Liver (tissue), 8 donors: ENCODE measurements at regions not wholly inside any gene's neighbourhood (a gene's known extent, or its start where the extent isn't known, plus 50 kb on each side); places are given as distances from the start of the nearest gene placed in this dataset.

ENCODE experiments used
- DNase-seq: peaks from one replicate; pipeline ENCODE4 v3.0.0-alpha.2; 2017; ENCODE audit warnings: low spot score
- H3K27ac ChIP-seq, 2 donors: one replicate each; pipeline ENCODE4 v1.7.0; 2013; ENCODE audit warnings: inconsistent platforms in 2 of 2, low read length in 2 of 2, control low read depth in 1 of 2, low read depth in 1 of 2, mild to moderate bottlenecking in 1 of 2
- H3K27me3 ChIP-seq, 4 donors: one replicate each; pipeline versions ENCODE4 v1.6.1 to v1.7.0; 2013; ENCODE audit warnings: low read length in 3 of 4, inconsistent platforms in 1 of 4, mild to moderate bottlenecking in 1 of 4, moderate library complexity in 1 of 4; ENCODE audit not compliant: control insufficient read depth in 4 of 4, insufficient read depth in 4 of 4
- H3K36me3 ChIP-seq, 4 donors: one replicate each; pipeline versions ENCODE4 v1.6.1 to v1.7.0; 2013; ENCODE audit warnings: low read length in 3 of 4, mild to moderate bottlenecking in 3 of 4, low read depth in 1 of 4, moderate library complexity in 1 of 4; ENCODE audit not compliant: control insufficient read depth in 4 of 4, insufficient read depth in 3 of 4
- H3K4me1 ChIP-seq, 4 donors: one replicate each; pipeline versions ENCODE4 v1.6.1 to v1.7.0; 2013; ENCODE audit warnings: low read length in 3 of 4, mild to moderate bottlenecking in 3 of 4, moderate library complexity in 1 of 4; ENCODE audit not compliant: control insufficient read depth in 4 of 4, insufficient read depth in 4 of 4
- H3K4me3 ChIP-seq, 3 donors: one replicate each; pipeline versions ENCODE4 v1.6.1 to v1.7.0; 2013; ENCODE audit warnings: low read length in 3 of 3, control low read depth in 1 of 3, low read depth in 1 of 3, mild to moderate bottlenecking in 1 of 3
- H3K9ac ChIP-seq, 2 donors: one replicate each; pipeline ENCODE4 v1.7.0; 2013; ENCODE audit warnings: low read length in 2 of 2, mild to moderate bottlenecking in 2 of 2, moderate library complexity in 2 of 2, control low read depth in 1 of 2, low read depth in 1 of 2
- H3K9me3 ChIP-seq, 4 donors: one replicate each; pipeline versions ENCODE4 v1.6.1 to v1.7.0; 2013; ENCODE audit warnings: low read length in 3 of 4; ENCODE audit not compliant: control insufficient read depth in 4 of 4
- EGR1 ChIP-seq, 2 donors: IDR thresholded peaks; 2 replicates each; pipeline ENCODE4 v1.6.1; 2016 to 2018; ENCODE audit warnings: antibody characterized with exemption in 2 of 2, low read depth in 2 of 2
- FOXA1 ChIP-seq: IDR thresholded peaks from 2 replicates; pipeline ENCODE4 v1.6.1; 2016; ENCODE audit warnings: antibody characterized with exemption
- FOXA2 ChIP-seq: IDR thresholded peaks from 2 replicates; pipeline ENCODE4 v1.6.1; 2016; ENCODE audit warnings: antibody characterized with exemption
- GABPA ChIP-seq, 2 donors: IDR thresholded peaks in 1 of 2; conservative IDR thresholded peaks in 1 of 2; 2 replicates each; pipeline ENCODE4 v1.6.1; 2016; ENCODE audit warnings: antibody characterized with exemption in 2 of 2, mild to moderate bottlenecking in 1 of 2, moderate library complexity in 1 of 2
- HNF4A ChIP-seq, 2 donors: conservative IDR thresholded peaks; 2 replicates each; pipeline ENCODE4 v1.6.1; 2016; ENCODE audit warnings: antibody characterized with exemption in 2 of 2, mild to moderate bottlenecking in 2 of 2
- HNF4G ChIP-seq: IDR thresholded peaks from 2 replicates; pipeline ENCODE4 v1.6.1; 2016; ENCODE audit warnings: antibody characterized with exemption
- JUND ChIP-seq, 2 donors: IDR thresholded peaks; 2 replicates each; pipeline ENCODE4 v1.6.1; 2016; ENCODE audit warnings: antibody characterized with exemption in 2 of 2
- NR2F2 ChIP-seq: IDR thresholded peaks from 2 replicates; pipeline ENCODE4 v1.6.1; 2016; ENCODE audit warnings: antibody characterized with exemption
- RAD21 ChIP-seq, 2 donors: IDR thresholded peaks; 2 replicates each; pipeline ENCODE4 v1.6.1; 2016; ENCODE audit warnings: antibody characterized with exemption in 2 of 2, mild to moderate bottlenecking in 2 of 2
- RXRA ChIP-seq, 2 donors: IDR thresholded peaks; 2 replicates each; pipeline ENCODE4 v1.6.1; 2017 to 2018; ENCODE audit warnings: antibody characterized with exemption in 2 of 2, mild to moderate bottlenecking in 1 of 2
- SP1 ChIP-seq: IDR thresholded peaks from 2 replicates; pipeline ENCODE4 v1.6.1; 2018; ENCODE audit warnings: antibody characterized with exemption, mild to moderate bottlenecking
- TAF1 ChIP-seq: conservative IDR thresholded peaks from 2 replicates; pipeline ENCODE4 v1.6.1; 2016; ENCODE audit warnings: antibody characterized with exemption, mild to moderate bottlenecking
- YY1 ChIP-seq: IDR thresholded peaks from 2 replicates; pipeline ENCODE4 v1.6.1; 2016; ENCODE audit warnings: antibody characterized with exemption, mild to moderate bottlenecking
- WGBS: extraction: QIAGEN DNeasy Blood & Tissue Kit; methylation state at CpG from one replicate; pipeline ENCODE4 v1.1.7; 2013; 5-methylcytosine and 5-hydroxymethylcytosine counted together
- TF ChIP-seq, protein P1 (sequence below): fragments of 150-350 bp; IDR thresholded peaks from 2 replicates; pipeline ENCODE4 v1.5.1; 2017; ENCODE audit warnings: improper control_type of control experiment, low read depth, low read length; ENCODE audit not compliant: missing input control
- TF ChIP-seq, protein P2 (sequence below): IDR thresholded peaks from 2 replicates; pipeline ENCODE4 v1.6.1; 2016; ENCODE audit warnings: antibody characterized with exemption
- TF ChIP-seq, protein P3 (sequence below): IDR thresholded peaks from 2 replicates; pipeline ENCODE4 v1.6.1; 2016; ENCODE audit warnings: antibody characterized with exemption, mild to moderate bottlenecking
- TF ChIP-seq, protein P4 (sequence below): IDR thresholded peaks from 2 replicates; pipeline ENCODE4 v1.6.1; 2016; ENCODE audit warnings: antibody characterized with exemption
- TF ChIP-seq, protein P5 (sequence below): IDR thresholded peaks from 2 replicates; pipeline ENCODE4 v1.6.1; 2016; ENCODE audit warnings: antibody characterized with exemption
- donor health status: healthy.
- donor health status: healthy.
- donor health status: healthy.
- donor health status: healthy.
- donor health status: healthy.

DNA sequence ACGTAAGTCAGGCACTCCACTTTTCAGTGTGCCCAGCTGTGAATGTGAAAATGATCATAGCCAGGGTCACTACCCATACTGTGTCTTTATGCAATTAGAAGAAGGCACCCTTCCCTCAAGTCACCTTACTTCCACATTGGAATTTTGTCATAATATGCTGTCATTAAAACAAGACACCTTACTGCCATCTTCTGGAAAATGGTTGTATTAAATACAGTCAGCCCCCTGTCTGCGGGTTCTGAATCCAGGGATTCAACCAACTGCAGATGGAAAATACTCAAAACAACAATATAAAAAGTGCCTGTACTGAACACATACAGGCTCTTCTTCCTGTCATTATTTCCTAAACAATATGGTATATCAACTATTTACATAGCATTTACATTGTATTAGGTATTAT, 70.2 kb upstream of the TBX5 start:
- Histone ChIP-seq H3K9ac (no peak overlapping the region), H3K36me3 (no peaks in the 10 kb centered on the region), H3K4me1 (peaks cover 0 to 13% (median 12%) of the 10 kb centered on the region in 4 donors), H3K27me3 (peaks cover 0 to 14% (median 6%) of the 10 kb centered on the region in 4 donors), H3K9me3 (no peaks in the 10 kb centered on the region), H3K27ac (no peak overlapping the region), H3K4me3 (no peak overlapping the region)
- DNase-seq: no peak
- TF ChIP-seq, protein P1, sequence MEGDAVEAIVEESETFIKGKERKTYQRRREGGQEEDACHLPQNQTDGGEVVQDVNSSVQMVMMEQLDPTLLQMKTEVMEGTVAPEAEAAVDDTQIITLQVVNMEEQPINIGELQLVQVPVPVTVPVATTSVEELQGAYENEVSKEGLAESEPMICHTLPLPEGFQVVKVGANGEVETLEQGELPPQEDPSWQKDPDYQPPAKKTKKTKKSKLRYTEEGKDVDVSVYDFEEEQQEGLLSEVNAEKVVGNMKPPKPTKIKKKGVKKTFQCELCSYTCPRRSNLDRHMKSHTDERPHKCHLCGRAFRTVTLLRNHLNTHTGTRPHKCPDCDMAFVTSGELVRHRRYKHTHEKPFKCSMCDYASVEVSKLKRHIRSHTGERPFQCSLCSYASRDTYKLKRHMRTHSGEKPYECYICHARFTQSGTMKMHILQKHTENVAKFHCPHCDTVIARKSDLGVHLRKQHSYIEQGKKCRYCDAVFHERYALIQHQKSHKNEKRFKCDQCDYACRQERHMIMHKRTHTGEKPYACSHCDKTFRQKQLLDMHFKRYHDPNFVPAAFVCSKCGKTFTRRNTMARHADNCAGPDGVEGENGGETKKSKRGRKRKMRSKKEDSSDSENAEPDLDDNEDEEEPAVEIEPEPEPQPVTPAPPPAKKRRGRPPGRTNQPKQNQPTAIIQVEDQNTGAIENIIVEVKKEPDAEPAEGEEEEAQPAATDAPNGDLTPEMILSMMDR: peak; percentile 42
- peak; percentile 56 to 67 for TF ChIP-seq RAD21 (IDR thresholded peaks at IDR 0.05)
- no peak for TF ChIP-seq FOXA2
- 41% methylated on average over 2 of the region's 2 CpGs for WGBS

DNA sequence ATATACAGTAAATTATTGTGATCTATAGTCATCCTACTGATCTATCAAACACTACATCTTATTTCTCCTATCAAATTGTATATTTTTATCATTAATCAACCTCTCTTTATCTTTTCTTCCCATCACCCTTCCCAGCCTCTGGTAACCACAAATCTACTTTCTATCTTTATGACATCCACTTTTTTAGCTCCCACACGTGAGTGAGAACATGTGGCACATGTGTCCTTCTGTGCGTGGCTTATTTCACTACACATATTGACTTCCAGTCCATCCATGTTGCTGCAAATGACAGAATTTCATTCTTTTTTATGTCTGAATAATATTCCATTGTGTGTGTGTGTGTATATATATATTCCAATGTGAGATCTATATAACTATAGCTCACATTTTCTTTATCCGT, 67.8 kb upstream of the TBX5 start:
- H3K9ac ChIP-seq: no peak overlapping the region
- 77% methylated on average over 3 of the region's 3 CpGs for WGBS
- TF ChIP-seq FOXA2 (no peak), YY1 (no peak)
- H3K9me3 ChIP-seq: no peaks in the 10 kb centered on the region
- H3K4me1 ChIP-seq: no peaks in the 10 kb centered on the region
- no peaks in the 10 kb centered on the region for H3K36me3 ChIP-seq
- no peak overlapping the region for H3K27ac ChIP-seq
- no peak overlapping the region for H3K4me3 ChIP-seq
- DNase-seq: no peak
- H3K27me3 ChIP-seq: peaks cover 0 to 9% (median 2%) of the 10 kb centered on the region in 4 donors

DNA sequence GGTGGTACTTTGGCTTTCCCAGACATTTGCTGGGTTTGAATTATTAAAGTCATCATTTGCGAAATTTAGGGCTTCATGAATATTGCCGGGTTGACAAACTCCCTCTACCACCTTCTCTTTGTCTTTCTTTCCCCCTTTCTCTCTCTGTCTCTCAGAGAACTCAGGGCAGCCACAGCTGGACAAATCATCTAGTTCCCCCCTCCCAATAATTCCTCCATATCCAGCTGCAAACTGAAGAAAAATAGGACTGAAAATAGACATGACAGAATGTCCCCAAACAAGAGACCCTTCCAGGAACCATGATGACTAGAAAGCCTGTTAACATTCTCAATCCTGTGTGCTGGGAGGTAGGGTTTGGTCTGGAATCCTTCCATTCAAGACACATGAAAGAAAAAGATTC, 67.1 kb upstream of the TBX5 start:
- Histone ChIP-seq H3K4me1 (no peaks in the 10 kb centered on the region), H3K27me3 (peaks cover 0 to 3% (median 1%) of the 10 kb centered on the region in 4 donors), H3K36me3 (no peaks in the 10 kb centered on the region), H3K9ac (no peak overlapping the region), H3K4me3 (no peak overlapping the region), H3K9me3 (no peaks in the 10 kb centered on the region), H3K27ac (no peak overlapping the region)
- TF ChIP-seq, protein P2, sequence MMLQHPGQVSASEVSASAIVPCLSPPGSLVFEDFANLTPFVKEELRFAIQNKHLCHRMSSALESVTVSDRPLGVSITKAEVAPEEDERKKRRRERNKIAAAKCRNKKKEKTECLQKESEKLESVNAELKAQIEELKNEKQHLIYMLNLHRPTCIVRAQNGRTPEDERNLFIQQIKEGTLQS: no peak
- TF ChIP-seq HNF4A (conservative IDR thresholded peaks at IDR 0.05) (no peak), YY1 (no peak), HNF4G (no peak), EGR1 (IDR thresholded peaks at IDR 0.05; ENCODE audit: low read depth in 2 of 2) (no peak), RXRA (IDR thresholded peaks at IDR 0.05) (no peak), GABPA (IDR thresholded peaks at IDR 0.05 in 1 of 2, conservative IDR thresholded peaks at IDR 0.05 in 1 of 2) (no peak), FOXA1 (no peak), NR2F2 (no peak), SP1 (no peak), FOXA2 (no peak), TAF1 (no peak), JUND (IDR thresholded peaks at IDR 0.05) (no peak), RAD21 (IDR thresholded peaks at IDR 0.05) (no peak)
- TF ChIP-seq, protein P3, sequence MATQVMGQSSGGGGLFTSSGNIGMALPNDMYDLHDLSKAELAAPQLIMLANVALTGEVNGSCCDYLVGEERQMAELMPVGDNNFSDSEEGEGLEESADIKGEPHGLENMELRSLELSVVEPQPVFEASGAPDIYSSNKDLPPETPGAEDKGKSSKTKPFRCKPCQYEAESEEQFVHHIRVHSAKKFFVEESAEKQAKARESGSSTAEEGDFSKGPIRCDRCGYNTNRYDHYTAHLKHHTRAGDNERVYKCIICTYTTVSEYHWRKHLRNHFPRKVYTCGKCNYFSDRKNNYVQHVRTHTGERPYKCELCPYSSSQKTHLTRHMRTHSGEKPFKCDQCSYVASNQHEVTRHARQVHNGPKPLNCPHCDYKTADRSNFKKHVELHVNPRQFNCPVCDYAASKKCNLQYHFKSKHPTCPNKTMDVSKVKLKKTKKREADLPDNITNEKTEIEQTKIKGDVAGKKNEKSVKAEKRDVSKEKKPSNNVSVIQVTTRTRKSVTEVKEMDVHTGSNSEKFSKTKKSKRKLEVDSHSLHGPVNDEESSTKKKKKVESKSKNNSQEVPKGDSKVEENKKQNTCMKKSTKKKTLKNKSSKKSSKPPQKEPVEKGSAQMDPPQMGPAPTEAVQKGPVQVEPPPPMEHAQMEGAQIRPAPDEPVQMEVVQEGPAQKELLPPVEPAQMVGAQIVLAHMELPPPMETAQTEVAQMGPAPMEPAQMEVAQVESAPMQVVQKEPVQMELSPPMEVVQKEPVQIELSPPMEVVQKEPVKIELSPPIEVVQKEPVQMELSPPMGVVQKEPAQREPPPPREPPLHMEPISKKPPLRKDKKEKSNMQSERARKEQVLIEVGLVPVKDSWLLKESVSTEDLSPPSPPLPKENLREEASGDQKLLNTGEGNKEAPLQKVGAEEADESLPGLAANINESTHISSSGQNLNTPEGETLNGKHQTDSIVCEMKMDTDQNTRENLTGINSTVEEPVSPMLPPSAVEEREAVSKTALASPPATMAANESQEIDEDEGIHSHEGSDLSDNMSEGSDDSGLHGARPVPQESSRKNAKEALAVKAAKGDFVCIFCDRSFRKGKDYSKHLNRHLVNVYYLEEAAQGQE: no peak
- TF ChIP-seq, protein P1: no peak
- TF ChIP-seq, protein P4, sequence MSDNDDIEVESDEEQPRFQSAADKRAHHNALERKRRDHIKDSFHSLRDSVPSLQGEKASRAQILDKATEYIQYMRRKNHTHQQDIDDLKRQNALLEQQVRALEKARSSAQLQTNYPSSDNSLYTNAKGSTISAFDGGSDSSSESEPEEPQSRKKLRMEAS: no peak
- TF ChIP-seq, protein P5, sequence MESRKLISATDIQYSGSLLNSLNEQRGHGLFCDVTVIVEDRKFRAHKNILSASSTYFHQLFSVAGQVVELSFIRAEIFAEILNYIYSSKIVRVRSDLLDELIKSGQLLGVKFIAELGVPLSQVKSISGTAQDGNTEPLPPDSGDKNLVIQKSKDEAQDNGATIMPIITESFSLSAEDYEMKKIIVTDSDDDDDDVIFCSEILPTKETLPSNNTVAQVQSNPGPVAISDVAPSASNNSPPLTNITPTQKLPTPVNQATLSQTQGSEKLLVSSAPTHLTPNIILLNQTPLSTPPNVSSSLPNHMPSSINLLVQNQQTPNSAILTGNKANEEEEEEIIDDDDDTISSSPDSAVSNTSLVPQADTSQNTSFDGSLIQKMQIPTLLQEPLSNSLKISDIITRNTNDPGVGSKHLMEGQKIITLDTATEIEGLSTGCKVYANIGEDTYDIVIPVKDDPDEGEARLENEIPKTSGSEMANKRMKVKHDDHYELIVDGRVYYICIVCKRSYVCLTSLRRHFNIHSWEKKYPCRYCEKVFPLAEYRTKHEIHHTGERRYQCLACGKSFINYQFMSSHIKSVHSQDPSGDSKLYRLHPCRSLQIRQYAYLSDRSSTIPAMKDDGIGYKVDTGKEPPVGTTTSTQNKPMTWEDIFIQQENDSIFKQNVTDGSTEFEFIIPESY: no peak
- DNase-seq: no peak
- 86% methylated on average over 2 of the region's 2 CpGs for WGBS
